PC-3 (cell line): ENCODE measurements at regions not wholly inside any gene's neighbourhood (a gene's known extent, or its start where the extent isn't known, plus 50 kb on each side); places are given as distances from the start of the nearest gene placed in this dataset.

Experiments used
- ATAC-seq: fragments of 200-7000 bp; cut with Tn5 transposase; 2 replicates; pipeline ENCODE4 v1.9.1; 2020; ENCODE audit warnings: mild to moderate bottlenecking, moderate library complexity
- BruUV-seq: library from RNA; stranded (reverse); fragments of 400-500 nt; replicated peaks from 2 replicates; lab custom pipeline; 2021; lab: Mats Ljungman, UMichigan
- CTCF ChIA-PET: fragments of 300-600 bp; sonication (Branson Sonifier 250); formaldehyde crosslinking; loops from one replicate; lab custom pipeline; 2022; ENCODE audit warnings: antibody characterized with exemption; lab: Charles Lee
- POLR2A ChIA-PET: fragments of 300-600 bp; sonication (Branson Sonifier 250); formaldehyde crosslinking; loops from one replicate; lab custom pipeline; 2022; ENCODE audit warnings: antibody characterized with exemption; ENCODE audit not compliant: unreplicated experiment; lab: Charles Lee
- DNase-seq: peaks from one replicate; pipeline ENCODE4 v3.0.0-alpha.2; 2015
- H2AFZ ChIP-seq: fragments of 300-600 bp; sonication (generic); 2 replicates; pipeline ENCODE4 v1.6.0; 2016; ENCODE audit warnings: antibody characterized with exemption, low read length
- H3F3A ChIP-seq: fragments of 300-600 bp; sonication (generic); one replicate; pipeline ENCODE4 v1.6.0; 2017; ENCODE audit warnings: antibody characterized with exemption, low read length, control low read depth, mild to moderate bottlenecking; ENCODE audit not compliant: unreplicated experiment
- H3K27ac ChIP-seq: fragments of 300-600 bp; sonication (generic); 2 replicates; pipeline ENCODE4 v1.5.1; 2016; ENCODE audit warnings: mild to moderate bottlenecking, low read length
- H3K27me3 ChIP-seq: fragments of 300-600 bp; sonication (generic); 2 replicates; pipeline ENCODE4 v1.6.1; 2016; ENCODE audit warnings: low read length, mixed read lengths
- H3K36me3 ChIP-seq: fragments of 300-600 bp; sonication (generic); 2 replicates; pipeline ENCODE4 v1.6.1; 2016; ENCODE audit warnings: low read depth, mixed run types, low read length, mixed read lengths
- H3K4me1 ChIP-seq: fragments of 300-600 bp; sonication (generic); 2 replicates; pipeline ENCODE4 v1.5.1; 2016; ENCODE audit warnings: low read length; ENCODE audit not compliant: insufficient read depth
- H3K4me2 ChIP-seq: fragments of 300-600 bp; sonication (generic); 2 replicates; pipeline ENCODE4 v1.6.0; 2016; ENCODE audit warnings: low read length
- H3K4me3 ChIP-seq: fragments of 300-600 bp; sonication (generic); 2 replicates; pipeline ENCODE4 v1.5.1; 2016; ENCODE audit warnings: mild to moderate bottlenecking, low read length, mixed read lengths
- H3K79me2 ChIP-seq: fragments of 300-600 bp; sonication (generic); 2 replicates; pipeline ENCODE4 v1.6.1; 2017; ENCODE audit warnings: low read length, mixed read lengths
- H3K9ac ChIP-seq: fragments of 300-600 bp; sonication (generic); 2 replicates; pipeline ENCODE4 v1.6.0; 2016; ENCODE audit warnings: mild to moderate bottlenecking, low read length
- H3K9me2 ChIP-seq: fragments of 300-600 bp; sonication (generic); replicated peaks from 2 replicates; pipeline ENCODE4 v1.6.1; 2016; ENCODE audit warnings: mixed run types, low read length, mixed read lengths
- H3K9me3 ChIP-seq: fragments of 300-600 bp; sonication (generic); 2 replicates; pipeline ENCODE4 v1.6.1; 2016; ENCODE audit warnings: low read length, mixed read lengths
- H4K20me1 ChIP-seq: fragments of 300-600 bp; sonication (generic); 2 replicates; pipeline ENCODE4 v1.6.1; 2016; ENCODE audit warnings: low read length, mixed read lengths
- CTCF ChIP-seq: fragments of 300-600 bp; sonication (generic); conservative IDR thresholded peaks from 2 replicates; pipeline ENCODE4 v1.5.1; 2017; ENCODE audit warnings: antibody characterized with exemption, low read depth, mild to moderate bottlenecking, low read length
- EZH2 ChIP-seq: fragments of 300-600 bp; sonication (generic); IDR thresholded peaks from one replicate; pipeline ENCODE4 v1.6.1; 2017; ENCODE audit warnings: antibody characterized with exemption, mild to moderate bottlenecking, low read length; ENCODE audit not compliant: unreplicated experiment
- EZH2phosphoT487 ChIP-seq: fragments of 300-600 bp; sonication (generic); IDR thresholded peaks from 2 replicates; pipeline ENCODE4 v1.6.1; 2018; ENCODE audit warnings: mild to moderate bottlenecking, antibody characterized with exemption, low read length, borderline replicate concordance
- intact Hi-C: fragments of 100-400 bp; cut with micrococcal nuclease; formaldehyde crosslinking; loops from 2 replicates; pipeline ENCODE4 v1.9.0; 2023

GRCh38 chr6:14582749-14583148 is 465.2 kb downstream of the CD83 start:
- Histone ChIP-seq H2AFZ (no peak overlapping the region), H3K4me2 (no peak overlapping the region), H3K9me2 (no peaks in the 10 kb centered on the region), H3K27me3 (no peaks in the 10 kb centered on the region), H3K36me3 (no peaks in the 10 kb centered on the region), H3K79me2 (no peaks in the 10 kb centered on the region), H3K4me1 (no peaks in the 10 kb centered on the region), H3K9ac (no peak overlapping the region), H3K27ac (no peak overlapping the region), H3K4me3 (no peak overlapping the region), H4K20me1 (no peaks in the 10 kb centered on the region), H3F3A (no peaks in the 10 kb centered on the region), H3K9me3 (no peaks in the 10 kb centered on the region)
- no peak for TF ChIP-seq EZH2
- BruUV-seq = no TSS peak
- DNase-seq = no peak
- ATAC-seq = no peak
- ChIA-PET POLR2A (no interaction called here), CTCF (no interaction called here)
- intact Hi-C loops = no loop called here

- no peak overlapping the region for H3K4me3 ChIP-seq
- ATAC-seq (no peak), DNase-seq (no peak)
- no peaks in the 10 kb centered on the region for H3F3A ChIP-seq
- intact Hi-C loops = loop anchor here (1.0 kb wide), 1 partner anchor 373 kb away; no protein-coding TSS in a partner anchor
- H3K9me2 ChIP-seq = no peaks in the 10 kb centered on the region
- H3K36me3 ChIP-seq = no peaks in the 10 kb centered on the region
- no peaks in the 10 kb centered on the region for H3K9me3 ChIP-seq
- no peak overlapping the region for H3K9ac ChIP-seq
- H3K27ac ChIP-seq = no peak overlapping the region
- H3K79me2 ChIP-seq = no peaks in the 10 kb centered on the region
- CTCF ChIA-PET = no interaction called here
- H4K20me1 ChIP-seq = no peaks in the 10 kb centered on the region
- H2AFZ ChIP-seq = 0 out of 2 replicates have a peak overlapping the region, but pooled peaks have one; percentile 9
- BruUV-seq = no TSS peak
- POLR2A ChIA-PET = no interaction called here
- no peak for TF ChIP-seq CTCF
- TF ChIP-seq EZH2phosphoT487 = no peak
- no peak for TF ChIP-seq EZH2
- no peaks in the 10 kb centered on the region for H3K27me3 ChIP-seq
- H3K4me1 ChIP-seq = no peaks in the 10 kb centered on the region
- H3K4me2 ChIP-seq = no peak overlapping the region
Observed at GRCh38 chr6:14583826-14584225, 466.3 kb downstream of the CD83 start.

GRCh38 chr6:14584450-14584849 is 466.9 kb downstream of the CD83 start:
- H4K20me1 ChIP-seq = no peaks in the 10 kb centered on the region
- H3K4me2 ChIP-seq = no peak overlapping the region
- H3K4me3 ChIP-seq = no peak overlapping the region
- TF ChIP-seq CTCF = peak; percentile 48
- TF ChIP-seq EZH2phosphoT487 = no peak
- H2AFZ ChIP-seq = 0 out of 2 replicates have a peak overlapping the region, but pooled peaks have one; percentile 9
- POLR2A ChIA-PET = no interaction called here
- ATAC-seq = peak; percentile 73
- no peaks in the 10 kb centered on the region for H3K4me1 ChIP-seq
- H3K9me3 ChIP-seq = no peaks in the 10 kb centered on the region
- CTCF ChIA-PET = no interaction called here
- no peaks in the 10 kb centered on the region for H3K79me2 ChIP-seq
- H3K27ac ChIP-seq = no peak overlapping the region
- no peaks in the 10 kb centered on the region for H3K9me2 ChIP-seq
- H3K36me3 ChIP-seq = no peaks in the 10 kb centered on the region
- no peaks in the 10 kb centered on the region for H3K27me3 ChIP-seq
- no peak overlapping the region for H3K9ac ChIP-seq
- intact Hi-C loops = loop anchor here (1.0 kb wide), 1 partner anchor 373 kb away; no protein-coding TSS in a partner anchor
- BruUV-seq = no TSS peak
- no peaks in the 10 kb centered on the region for H3F3A ChIP-seq
- DNase-seq = peak; percentile 48
